Stimulated activated CD4-positive, alpha-beta T cell treated with anti-CD3 and anti-CD28 coated beads, Interleukin-4, amount 100 ng/mL, for 4 hours (primary cell): ENCODE measurements at regions not wholly inside any gene's neighbourhood (a gene's known extent, or its start where the extent isn't known, plus 50 kb on each side); places are given as distances from the start of the nearest gene placed in this dataset.
"Not testable (repeated sequence)": the region's sequence is repeated elsewhere in the genome, so short reads cannot be mapped to it uniquely, and the experiment has no call there.

Experiments used
- DNase-seq, 2 experiments: peaks; one replicate each; pipeline ENCODE4 v3.0.0-alpha.2; 2020

DNA sequence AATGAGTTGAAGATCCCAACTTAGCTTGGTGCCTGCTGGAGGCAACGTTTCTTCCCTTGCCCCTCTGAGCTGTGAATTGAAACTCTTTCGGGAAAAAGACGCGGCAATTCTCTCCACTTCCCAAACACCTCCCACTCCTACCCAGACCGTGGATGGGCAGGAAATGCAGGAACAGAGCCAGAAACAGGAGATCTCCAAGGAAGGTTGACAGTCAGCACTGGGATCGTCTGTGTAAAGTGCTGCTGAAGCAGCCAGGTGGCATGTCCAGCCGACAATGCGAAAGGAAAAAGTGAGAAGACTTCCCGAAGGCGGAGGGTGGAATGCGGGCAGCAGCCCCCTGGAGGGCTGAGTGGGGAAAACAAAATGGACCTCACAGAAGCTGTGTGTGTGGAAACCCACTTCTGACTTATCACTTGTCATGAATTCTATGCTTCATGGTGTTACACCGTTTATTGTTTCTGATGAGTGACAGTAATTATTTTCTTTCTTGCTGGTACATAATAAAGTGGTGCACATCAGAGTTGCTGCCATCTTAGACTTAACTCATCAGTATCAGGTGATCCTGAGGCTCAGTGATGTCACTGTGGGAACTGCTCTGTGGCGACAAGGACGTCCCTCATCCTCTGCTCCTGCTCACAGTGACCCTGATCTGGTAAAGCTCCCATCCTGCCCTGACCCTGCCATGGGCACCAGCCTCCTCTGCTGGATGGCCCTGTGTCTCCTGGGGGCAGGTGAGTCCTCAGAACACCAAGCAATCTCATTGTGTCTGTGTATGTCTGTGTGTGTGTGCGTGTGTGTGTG is 220.5 kb upstream of the PRSS1 start:
- no peak for DNase-seq

DNA sequence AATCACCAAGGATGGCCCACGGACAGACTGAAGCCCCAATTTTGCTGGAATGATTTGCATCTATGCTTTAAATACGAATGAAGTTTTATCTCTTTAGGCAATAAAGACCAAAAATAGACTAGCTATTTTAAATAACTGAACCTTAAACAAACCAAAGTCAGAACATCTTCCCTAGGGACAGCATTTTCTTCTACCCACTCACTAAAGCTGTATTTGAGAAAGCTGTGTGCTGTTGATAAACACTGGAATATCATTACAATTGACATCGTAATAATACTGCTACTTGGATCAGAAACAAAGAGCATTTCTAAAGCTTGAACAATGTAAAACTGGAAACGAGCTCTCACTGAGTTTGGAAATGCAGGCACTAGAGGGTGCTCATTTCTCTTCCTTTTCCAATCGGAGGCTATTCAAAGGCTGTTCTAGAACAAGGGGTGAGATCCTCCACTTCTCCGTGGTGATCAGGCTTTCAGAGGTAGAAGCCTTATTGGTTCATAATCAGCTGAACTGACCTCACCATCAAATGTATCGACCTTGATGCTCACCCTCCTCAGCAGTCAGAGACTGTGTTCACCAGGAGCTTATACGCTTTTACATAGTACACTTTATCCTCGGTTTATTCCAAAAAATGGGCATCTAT is 225.3 kb upstream of the PRSS1 start:
- no peak for DNase-seq

DNA sequence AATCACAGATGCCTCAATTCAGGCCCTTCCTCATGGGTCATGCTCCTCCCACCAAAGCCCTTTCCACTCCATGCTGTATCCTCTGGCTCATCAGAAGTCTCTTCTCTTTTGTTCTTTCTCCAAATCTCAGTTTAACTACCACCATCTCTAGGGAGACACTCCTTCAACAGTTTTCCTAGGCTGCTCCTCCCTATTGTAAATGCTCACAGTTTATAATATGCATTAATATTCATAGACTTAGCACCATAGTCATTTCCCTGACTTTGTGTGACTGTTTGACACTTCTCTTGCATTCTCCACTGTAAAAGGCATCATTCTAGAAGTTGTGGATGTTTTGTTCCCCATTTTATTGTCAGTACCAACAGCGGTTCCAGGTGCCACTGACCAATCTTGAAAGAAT is 226.5 kb upstream of the PRSS1 start:
- DNase-seq = no peak

DNA sequence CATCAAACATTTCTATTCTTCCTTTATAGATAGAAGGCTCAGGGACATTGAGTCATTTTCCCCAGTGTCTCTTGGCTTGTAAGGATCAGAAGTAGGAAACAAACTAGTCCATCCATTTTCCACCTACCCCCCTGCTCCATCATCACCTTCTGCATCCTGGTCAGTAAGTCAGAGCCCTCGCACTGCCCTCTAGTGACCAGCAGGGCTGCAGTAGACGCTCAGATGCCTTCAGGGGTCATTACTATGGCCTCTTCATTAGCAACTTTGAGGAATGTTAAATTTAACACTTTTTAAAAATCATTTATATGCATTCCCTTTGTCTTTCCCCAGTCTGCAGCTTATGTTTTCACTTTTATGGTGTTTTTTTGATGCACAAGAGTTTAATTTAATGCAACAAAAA is 228.4 kb upstream of the PRSS1 start:
- not testable (repeated sequence) for DNase-seq

DNA sequence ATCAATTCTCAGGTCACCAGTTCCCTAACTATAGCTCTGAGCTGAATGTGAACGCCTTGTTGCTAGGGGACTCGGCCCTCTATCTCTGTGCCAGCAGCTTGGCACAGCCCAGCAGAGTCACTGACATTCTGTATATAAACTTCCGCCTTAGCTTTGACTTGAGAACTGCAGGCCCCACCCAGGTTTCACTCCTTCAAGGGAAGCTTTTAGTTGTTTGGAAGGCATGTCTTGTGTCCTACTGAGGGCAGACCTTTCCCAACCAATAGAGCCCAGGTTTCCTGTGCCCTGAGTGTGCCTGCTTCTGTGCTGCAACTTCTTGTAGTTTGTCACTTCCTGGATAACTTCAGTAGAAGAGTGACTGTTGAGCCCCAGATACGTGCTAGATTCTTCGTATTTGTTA is 228.8 kb upstream of the PRSS1 start:
- not testable (repeated sequence) for DNase-seq

DNA sequence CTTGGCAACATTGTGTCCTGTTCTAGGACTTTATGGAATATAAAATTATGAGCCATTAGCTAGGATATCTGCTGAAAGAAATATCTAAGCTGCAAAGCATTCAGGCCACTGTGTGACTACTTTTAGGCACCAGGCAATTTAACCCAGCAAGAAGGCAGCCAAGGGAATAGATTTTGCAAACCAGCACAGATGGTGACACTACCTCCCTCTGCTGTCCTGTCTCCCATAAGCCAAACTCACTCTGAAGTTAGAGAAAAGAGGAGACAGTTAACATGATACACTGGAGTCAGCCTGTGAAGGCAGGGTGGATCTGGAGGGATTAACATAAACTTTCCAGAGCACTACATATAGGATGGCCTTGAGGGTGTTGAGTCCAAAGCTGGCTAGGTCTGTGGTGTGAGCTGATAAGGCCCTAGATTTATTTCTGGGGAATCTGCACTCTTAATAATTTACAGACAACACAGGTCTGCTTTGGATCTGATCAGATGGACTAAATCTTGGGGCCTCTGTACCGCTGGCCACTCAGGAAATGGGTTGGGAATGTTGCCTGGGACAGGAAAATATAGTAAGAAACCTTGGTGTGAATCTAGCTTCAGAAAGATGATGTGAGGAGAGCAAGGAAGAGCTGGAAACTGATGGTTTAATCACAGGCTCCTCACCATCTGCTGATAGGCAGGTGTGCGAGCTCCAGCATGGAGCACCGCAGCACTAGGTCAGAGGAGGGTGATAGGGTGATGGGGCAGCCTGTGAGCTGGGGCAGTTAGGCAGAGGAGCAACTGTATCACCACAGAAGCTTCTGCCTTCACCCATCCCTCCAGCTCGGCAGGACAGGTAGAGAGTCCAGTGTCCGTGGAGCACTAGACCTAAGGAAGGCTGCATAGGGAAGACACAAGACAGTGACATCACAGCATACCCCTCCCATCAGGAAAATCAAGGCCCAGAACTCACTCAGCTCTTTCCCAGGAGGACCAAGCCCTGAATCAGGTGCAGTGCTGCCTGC is 229.9 kb upstream of the PRSS1 start:
- no peak for DNase-seq

DNA sequence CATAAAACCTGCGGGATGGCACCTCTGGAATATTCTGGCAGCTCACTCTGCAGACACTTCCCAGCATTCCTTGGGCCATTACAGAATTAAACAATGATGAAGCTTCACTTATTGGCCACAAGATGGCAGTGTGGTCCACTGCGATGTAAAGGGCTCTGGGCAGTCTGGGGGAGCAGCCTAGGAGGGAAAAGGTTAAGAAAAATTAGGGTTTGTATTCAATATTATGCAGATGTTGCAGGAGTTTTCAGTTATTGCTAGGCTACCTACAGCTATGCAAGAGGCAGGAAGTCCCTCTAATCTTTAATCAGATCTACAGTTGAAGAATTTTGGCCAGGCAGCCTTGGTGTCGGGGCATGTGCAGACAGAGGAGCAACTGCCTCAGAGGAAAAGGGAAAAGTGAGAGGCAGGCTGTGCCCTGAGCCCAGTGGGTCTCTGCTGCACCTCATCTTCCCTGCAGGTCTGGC is 233.2 kb upstream of the PRSS1 start:
- peak; percentile 20 to 30 for DNase-seq

DNA sequence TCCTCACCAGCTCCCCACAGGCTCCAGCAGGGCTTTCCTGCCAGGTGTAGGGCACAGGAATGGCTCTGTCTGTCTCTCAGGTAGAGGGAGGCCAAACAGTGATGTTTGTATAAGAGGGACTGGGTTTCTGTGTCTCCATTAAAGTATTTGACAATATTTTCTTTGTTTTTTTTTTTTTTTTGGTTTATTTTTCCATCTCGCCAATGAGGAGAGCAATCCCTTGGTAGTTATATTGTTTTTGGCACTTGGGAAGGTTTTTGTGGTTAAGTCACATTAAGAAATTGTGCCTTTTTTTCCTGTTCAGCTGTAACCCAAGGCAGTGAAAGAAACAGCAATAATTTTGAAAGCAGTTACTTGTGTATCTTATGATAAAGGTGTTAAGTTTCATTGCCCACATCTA is 234.6 kb upstream of the PRSS1 start:
- DNase-seq = not testable (repeated sequence)

DNA sequence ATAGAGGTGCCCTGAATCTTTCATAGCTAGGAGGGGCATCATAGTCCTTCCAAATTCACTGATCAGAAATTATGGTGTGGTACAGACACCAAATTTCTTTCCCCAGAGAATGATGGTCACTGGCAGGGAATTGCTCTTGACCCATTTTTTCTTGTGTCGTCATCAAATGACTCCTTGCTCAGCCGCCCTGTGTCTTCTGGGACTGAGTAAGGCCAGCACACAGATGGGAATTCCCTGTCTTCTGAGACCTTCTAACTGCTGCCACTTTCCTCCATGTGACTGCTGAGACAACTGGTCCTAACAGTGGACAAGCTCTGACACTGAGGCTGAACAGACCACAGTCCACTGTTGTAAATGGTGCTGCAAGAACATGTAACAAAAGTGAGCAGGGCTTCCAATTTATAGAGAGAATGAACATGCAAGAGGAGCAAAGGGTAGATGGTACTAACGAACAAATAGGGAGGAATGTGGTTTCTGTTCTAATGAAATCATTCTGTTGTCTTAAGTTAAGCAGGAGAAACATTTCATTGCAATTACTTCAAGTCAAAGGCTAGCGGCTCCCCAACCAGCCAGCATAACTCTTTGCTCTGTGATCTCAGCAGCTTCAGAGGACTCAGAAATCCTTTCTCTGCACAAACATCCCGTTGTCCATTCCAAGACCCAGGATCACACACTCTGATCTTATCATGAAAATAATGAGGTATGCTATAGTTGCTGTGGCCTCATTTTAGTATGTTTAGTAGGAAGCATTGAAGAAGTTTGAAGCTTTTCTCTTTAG is 235.9 kb upstream of the PRSS1 start:
- no peak for DNase-seq

DNA sequence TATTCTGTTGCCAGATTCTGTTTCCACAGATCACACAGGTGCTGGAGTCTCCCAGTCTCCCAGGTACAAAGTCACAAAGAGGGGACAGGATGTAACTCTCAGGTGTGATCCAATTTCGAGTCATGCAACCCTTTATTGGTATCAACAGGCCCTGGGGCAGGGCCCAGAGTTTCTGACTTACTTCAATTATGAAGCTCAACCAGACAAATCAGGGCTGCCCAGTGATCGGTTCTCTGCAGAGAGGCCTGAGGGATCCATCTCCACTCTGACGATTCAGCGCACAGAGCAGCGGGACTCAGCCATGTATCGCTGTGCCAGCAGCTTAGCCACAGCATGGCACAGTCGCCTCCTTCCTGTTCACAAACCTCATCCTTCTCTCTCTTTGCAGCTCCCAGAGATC is 237.5 kb upstream of the PRSS1 start:
- DNase-seq = no peak

DNA sequence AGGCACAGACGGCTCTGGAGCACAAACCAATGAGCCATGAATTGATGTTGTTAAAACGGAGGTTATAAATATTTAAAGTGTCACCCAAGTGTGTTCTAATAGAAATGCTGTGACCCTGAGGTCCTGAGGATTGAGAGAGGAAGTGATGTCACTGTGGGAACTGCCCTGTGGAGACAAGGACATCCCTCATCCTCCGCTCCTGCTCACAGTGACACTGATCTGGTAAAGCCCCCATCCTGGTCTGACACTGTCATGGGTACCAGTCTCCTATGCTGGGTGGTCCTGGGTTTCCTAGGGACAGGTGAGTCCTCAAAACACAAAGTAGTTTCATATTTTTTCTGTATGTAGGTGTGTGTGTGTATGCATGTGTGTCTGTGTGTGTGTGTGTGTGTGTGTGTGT is 237.9 kb upstream of the PRSS1 start:
- no peak for DNase-seq

DNA sequence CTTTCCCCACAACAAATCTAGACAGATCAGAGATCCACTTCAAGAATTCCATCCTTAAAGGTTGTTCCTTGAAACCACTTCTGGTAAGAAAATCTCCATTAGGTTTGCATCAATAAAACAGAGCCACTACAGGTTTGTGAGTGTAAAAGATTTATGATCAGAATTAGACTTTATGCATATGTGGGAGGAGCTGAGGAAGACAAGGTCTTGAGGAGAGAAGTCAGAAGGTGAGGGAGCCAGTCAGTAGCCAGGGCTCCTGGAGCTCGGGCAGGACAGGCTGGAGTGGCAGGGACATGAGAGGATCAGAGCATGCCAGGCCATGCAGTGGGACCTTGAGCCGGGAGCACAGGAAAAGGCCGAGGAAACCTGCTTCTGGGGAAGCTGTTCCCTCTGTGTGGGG is 240.0 kb upstream of the PRSS1 start:
- not testable (repeated sequence) for DNase-seq

DNA sequence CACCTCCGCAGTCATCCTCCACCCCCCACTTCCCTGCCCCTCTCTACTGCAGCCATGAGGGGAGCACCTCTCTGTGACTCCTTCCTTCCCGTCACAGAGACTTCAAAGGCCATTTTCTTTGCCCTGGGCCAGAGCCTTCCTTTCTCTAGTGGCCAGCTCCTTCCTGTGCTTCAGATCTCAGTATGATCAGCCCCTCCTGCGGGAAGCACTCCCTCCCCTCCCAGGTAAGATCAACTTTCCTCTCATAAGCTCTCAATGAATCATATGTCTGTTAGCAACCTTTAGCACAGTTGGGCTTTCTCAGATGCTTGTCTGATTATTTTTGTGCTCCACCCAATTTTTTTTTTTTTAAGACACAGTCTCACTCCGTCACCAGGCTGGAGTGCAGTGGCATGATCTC is 241.0 kb upstream of the PRSS1 start:
- peak in 1 of 2 experiments; percentile 19 for DNase-seq

DNA sequence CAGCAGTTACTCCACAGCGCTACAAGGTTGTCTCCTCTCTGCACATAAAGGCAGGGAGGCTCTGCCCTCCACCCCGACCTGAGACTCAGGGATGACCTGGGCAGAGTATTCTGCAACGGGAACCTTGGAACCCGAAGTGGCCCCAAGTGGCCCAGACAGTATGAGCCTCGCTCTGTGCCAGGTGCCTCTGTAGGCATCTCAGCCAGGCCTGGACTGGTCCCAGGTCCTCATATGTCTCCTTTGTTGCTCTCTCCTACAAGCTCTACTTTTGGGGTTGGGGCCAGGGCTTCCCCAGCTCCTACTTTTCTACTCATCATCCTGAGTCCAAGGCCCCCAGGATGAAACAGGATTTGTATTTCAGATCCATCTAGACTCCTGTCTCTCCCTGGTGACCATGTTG is 241.5 kb upstream of the PRSS1 start:
- no peak for DNase-seq

DNA sequence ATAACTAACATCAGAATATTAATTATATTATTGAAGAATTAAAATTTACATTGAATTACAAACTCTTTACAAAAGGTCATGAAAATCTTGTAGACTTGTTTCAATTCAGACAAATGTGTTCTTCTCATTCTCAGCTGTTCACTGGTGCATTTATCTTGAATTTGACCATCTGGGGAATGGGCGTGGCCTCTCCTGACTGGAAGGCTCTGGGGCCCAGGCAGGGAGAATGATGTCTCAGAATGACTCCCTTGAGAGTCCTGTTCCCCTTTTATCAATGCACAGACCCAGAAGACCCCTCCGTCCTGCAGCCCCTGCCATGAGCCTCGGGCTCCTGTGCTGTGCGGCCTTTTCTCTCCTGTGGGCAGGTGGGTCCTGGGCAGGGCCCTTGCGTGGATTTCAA is 242.2 kb upstream of the PRSS1 start:
- DNase-seq = not testable (repeated sequence)

DNA sequence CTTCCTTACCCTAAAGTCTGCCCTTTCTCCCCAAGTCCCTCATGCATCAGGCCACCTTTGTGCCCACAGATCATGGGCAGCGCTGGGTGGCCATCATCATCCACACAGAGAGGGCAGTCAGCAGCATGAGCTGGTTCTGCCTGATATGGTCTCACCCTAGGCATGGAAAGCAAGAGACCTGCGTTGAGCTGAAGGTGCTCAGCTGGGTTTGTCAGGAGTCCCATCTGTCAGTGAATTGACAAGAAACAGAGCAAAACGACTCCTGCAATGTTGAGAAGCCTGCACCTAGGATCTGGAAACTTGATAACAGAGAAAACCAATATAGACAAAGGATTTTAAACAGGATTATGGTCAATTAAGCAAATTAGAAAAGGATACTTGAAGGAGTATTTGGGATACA is 242.7 kb upstream of the PRSS1 start:
- DNase-seq = no peak

DNA sequence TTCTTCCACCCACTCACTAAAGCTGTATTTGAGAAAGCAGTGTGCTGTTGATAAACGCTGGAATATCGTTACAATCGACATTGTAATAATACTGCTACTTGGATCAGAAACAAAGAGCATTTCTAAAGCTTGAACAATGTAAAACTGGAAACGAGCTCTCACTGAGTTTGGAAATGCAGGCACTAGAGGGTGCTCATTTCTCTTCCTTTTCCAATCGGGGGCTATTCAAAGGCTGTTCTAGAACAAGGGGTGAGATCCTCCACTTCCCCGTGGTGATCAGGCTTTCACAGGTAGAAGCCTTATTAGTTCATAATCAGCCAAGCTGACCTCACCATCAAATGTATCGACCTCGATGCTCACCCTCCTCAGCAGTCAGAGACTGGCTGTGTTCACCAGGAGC is 245.3 kb upstream of the PRSS1 start:
- not testable (repeated sequence) for DNase-seq

DNA sequence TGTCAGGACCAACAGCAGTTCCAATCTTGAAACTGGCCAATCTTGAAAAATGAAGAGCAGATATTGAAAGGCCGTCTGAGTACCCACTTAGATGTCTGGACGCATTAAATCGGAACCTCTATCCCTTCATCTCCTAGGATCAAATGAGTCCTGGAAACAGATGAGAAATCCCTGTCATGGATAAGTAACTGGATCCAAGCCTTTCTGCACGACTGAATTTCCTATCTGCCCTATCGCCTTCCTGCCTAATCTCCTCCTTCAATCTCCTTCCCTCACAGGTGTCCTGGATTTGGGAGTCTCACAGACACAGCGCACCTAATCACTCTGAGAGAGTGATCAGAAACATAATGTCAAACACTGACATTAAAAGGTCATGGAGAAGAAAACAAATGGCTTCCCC is 245.2 kb upstream of the PRSS58 start:
- no peak for DNase-seq

DNA sequence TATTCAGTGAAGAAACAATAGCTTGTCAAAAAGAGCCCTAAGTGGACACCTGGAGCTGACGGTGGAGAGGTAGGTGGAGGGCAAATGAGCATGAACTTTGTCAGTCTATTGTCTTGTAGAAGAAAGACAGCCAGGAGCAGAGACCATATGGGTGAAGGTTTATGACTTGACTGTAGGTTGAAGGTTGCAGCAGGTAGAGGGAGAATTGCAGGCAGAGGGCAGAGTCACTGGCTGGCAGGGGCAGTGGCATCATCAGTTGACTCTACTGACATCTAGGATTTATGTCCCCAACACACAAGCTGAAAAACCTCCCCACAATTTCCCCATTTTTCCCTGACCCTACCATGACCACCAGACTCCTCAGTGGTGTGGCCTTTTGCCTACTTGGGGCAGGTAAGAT is 243.6 kb upstream of the PRSS58 start:
- DNase-seq = no peak

DNA sequence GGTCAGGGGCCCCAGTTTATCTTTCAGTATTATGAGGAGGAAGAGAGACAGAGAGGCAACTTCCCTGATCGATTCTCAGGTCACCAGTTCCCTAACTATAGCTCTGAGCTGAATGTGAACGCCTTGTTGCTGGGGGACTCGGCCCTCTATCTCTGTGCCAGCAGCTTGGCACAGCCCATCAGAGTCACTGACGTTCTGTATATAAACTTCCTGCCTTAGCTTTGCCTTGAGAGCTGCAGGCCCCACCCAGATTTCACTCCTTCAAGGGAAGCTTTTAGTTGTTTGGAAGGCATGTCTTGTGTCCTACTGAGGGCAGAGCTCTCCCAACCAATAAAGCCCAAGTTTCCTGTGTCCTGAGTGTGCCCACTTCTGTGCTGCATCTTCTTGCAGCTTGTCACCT is 242.5 kb upstream of the PRSS58 start:
- no peak for DNase-seq

DNA sequence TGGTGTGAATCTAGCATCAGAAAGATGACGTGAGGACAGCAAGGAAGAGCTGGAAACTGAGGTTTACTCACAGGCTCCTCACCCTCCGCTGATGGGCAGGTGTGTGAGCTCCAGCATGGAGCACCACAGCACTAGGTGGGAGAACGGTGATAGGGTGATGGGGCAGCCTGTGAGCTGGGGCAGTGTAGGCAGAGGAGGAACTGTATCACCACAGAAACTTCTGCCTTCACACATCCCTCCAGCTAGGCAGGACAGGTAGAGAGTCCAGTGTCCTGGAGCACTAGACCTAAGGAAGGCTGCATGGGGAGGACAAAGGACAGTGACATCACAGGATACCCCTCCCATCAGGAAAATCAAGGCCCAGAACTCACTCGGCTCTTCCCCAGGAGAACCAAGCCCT is 241.8 kb upstream of the PRSS58 start:
- no peak for DNase-seq

DNA sequence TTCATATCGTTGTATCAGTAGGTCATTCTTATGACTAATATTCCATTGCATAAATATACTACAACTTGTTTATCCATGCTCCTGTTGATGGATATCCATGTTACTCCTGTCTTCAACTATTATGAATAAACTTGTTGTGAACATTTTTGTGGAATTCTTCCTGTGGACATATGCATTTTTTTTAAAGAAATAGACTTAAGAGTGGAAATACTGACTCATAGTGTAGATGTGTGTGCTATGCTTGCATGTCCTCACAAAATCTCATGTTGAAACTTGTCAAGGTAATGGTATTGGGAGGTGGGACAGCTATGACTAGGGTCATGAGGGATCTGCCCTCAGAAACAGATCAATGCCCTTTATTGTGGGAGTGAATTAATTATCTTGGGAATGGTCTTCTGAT is 240.5 kb upstream of the PRSS58 start:
- DNase-seq = no peak
